ENCODE measurements at regions not wholly inside any gene's neighbourhood (a gene's known extent, or its start where the extent isn't known, plus 50 kb on each side); places are given as distances from the start of the nearest gene placed in this dataset.

- no peaks in the 10 kb centered on the region for H4K20me1 ChIP-seq (ENCODE audit: insufficient read depth, low read length, poor library complexity, severe bottlenecking)
- TF ChIP-seq EZH2phosphoT487 (IDR thresholded peaks at IDR 0.05; ENCODE audit: borderline replicate concordance) (no peak), CTCF (conservative IDR thresholded peaks at IDR 0.05; ENCODE audit: low read length) (no peak)
- no peak overlapping the region for H3K9ac ChIP-seq (ENCODE audit: low read depth, low read length, poor library complexity, severe bottlenecking)
- no peak overlapping the region for H3K4me3 ChIP-seq (ENCODE audit: low read length, poor library complexity, severe bottlenecking)
- no peaks in the 10 kb centered on the region for H3K9me3 ChIP-seq (ENCODE audit: insufficient read depth, low read depth, low read length)
- H3K36me3 ChIP-seq (ENCODE audit: insufficient read depth, low read length): no peaks in the 10 kb centered on the region
- no peak overlapping the region for H3K4me2 ChIP-seq (ENCODE audit: low read depth, low read length, poor library complexity, severe bottlenecking)
- peaks cover 3% of the 10 kb centered on the region; the same call in 1 of the 2 replicates for H3F3A ChIP-seq (ENCODE audit: low read depth)
- H3K79me2 ChIP-seq (ENCODE audit: insufficient read depth, low read length): no peaks in the 10 kb centered on the region
- peaks cover 79% of the 10 kb centered on the region for H3K4me1 ChIP-seq (ENCODE audit: insufficient read depth, low read length, poor library complexity, severe bottlenecking)
- no peaks in the 10 kb centered on the region for H3K9me2 ChIP-seq (replicated peaks; ENCODE audit: low read depth, low read length)
- H2AFZ ChIP-seq (ENCODE audit: low read length): no peak overlapping the region
- H3K27me3 ChIP-seq (ENCODE audit: insufficient read depth, low read length, poor library complexity, severe bottlenecking): no peaks in the 10 kb centered on the region
Observed at GRCh38 chr3:194251007-194251406, 100.1 kb downstream of the CPN2 start.

- Histone ChIP-seq H3K27me3 (ENCODE audit: insufficient read depth, low read length, poor library complexity, severe bottlenecking) (no peaks in the 10 kb centered on the region), H3K9ac (ENCODE audit: low read depth, low read length, poor library complexity, severe bottlenecking) (no peak overlapping the region), H3K4me3 (ENCODE audit: low read length, poor library complexity, severe bottlenecking) (no peak overlapping the region), H3K4me2 (ENCODE audit: low read depth, low read length, poor library complexity, severe bottlenecking) (no peak overlapping the region), H2AFZ (ENCODE audit: low read length) (no peak overlapping the region), H3K36me3 (ENCODE audit: insufficient read depth, low read length) (no peaks in the 10 kb centered on the region), H3F3A (ENCODE audit: low read depth) (peaks cover 6% of the 10 kb centered on the region; the same call in 1 of the 2 replicates), H3K79me2 (ENCODE audit: insufficient read depth, low read length) (no peaks in the 10 kb centered on the region), H3K9me3 (ENCODE audit: insufficient read depth, low read depth, low read length) (no peaks in the 10 kb centered on the region), H3K4me1 (ENCODE audit: insufficient read depth, low read length, poor library complexity, severe bottlenecking) (peaks cover 79% of the 10 kb centered on the region), H4K20me1 (ENCODE audit: insufficient read depth, low read length, poor library complexity, severe bottlenecking) (no peaks in the 10 kb centered on the region), H3K9me2 (replicated peaks; ENCODE audit: low read depth, low read length) (no peaks in the 10 kb centered on the region)
- no peak for TF ChIP-seq CTCF (conservative IDR thresholded peaks at IDR 0.05; ENCODE audit: low read length)
- TF ChIP-seq EZH2phosphoT487 (IDR thresholded peaks at IDR 0.05; ENCODE audit: borderline replicate concordance): no peak
Observed at GRCh38 chr3:194251461-194251860, 99.7 kb downstream of the CPN2 start.

GRCh38 chr3:194251891-194252560, 99.1 kb downstream of the CPN2 start:
- Histone ChIP-seq H3K9me3 (ENCODE audit: insufficient read depth, low read depth, low read length) (no peaks in the 10 kb centered on the region), H3K27me3 (ENCODE audit: insufficient read depth, low read length, poor library complexity, severe bottlenecking) (no peaks in the 10 kb centered on the region)

More at GRCh38 chr3:194251891-194252560, 99.1 kb downstream of the CPN2 start:
- H3K36me3 ChIP-seq (ENCODE audit: insufficient read depth, low read length): no peaks in the 10 kb centered on the region
- no peak overlapping the region for H3K4me3 ChIP-seq (ENCODE audit: low read length, poor library complexity, severe bottlenecking)
- H3K9me2 ChIP-seq (replicated peaks; ENCODE audit: low read depth, low read length): no peaks in the 10 kb centered on the region
- H3F3A ChIP-seq (ENCODE audit: low read depth): peaks cover 10% of the 10 kb centered on the region; the same call in 1 of the 2 replicates
- H3K9ac ChIP-seq (ENCODE audit: low read depth, low read length, poor library complexity, severe bottlenecking): no peak overlapping the region
- TF ChIP-seq CTCF (conservative IDR thresholded peaks at IDR 0.05; ENCODE audit: low read length): no peak
- TF ChIP-seq EZH2phosphoT487 (IDR thresholded peaks at IDR 0.05; ENCODE audit: borderline replicate concordance): no peak
- H3K4me2 ChIP-seq (ENCODE audit: low read depth, low read length, poor library complexity, severe bottlenecking): peak overlapping the region; percentile 22
- peaks cover 83% of the 10 kb centered on the region for H3K4me1 ChIP-seq (ENCODE audit: insufficient read depth, low read length, poor library complexity, severe bottlenecking)
- H3K79me2 ChIP-seq (ENCODE audit: insufficient read depth, low read length): no peaks in the 10 kb centered on the region
- no peaks in the 10 kb centered on the region for H4K20me1 ChIP-seq (ENCODE audit: insufficient read depth, low read length, poor library complexity, severe bottlenecking)
- 0 out of 2 replicates have a peak overlapping the region, but pooled peaks have one; percentile 6 for H2AFZ ChIP-seq (ENCODE audit: low read length)

Data from Loucy (cell line).